IMR-90 (cell line): ENCODE measurements at regions not wholly inside any gene's neighbourhood (a gene's known extent, or its start where the extent isn't known, plus 50 kb on each side); places are given as distances from the start of the nearest gene placed in this dataset.

Experiments
- ATAC-seq: fragments of 200-7000 bp; cut with Tn5 transposase; 2 replicates; pipeline ENCODE4 v1.9.1; 2020; ENCODE audit warnings: low read depth, mild to moderate bottlenecking, moderate library complexity
- BruUV-seq: library from RNA; stranded (reverse); fragments of 400-500 nt; replicated peaks from 2 replicates; lab custom pipeline; 2021; lab: Mats Ljungman, UMichigan
- CTCF ChIA-PET: fragments of 300-600 bp; formaldehyde crosslinking; extraction: SDS; loops from one replicate; lab custom pipeline; 2021; ENCODE audit warnings: antibody characterized with exemption; lab: Yijun Ruan, JAX
- POLR2A ChIA-PET: fragments of 300-600 bp; sonication (Branson Sonifier 250); formaldehyde crosslinking; loops from one replicate; lab custom pipeline; 2022; ENCODE audit warnings: antibody characterized with exemption; ENCODE audit not compliant: unreplicated experiment; lab: Charles Lee
- DNase-seq: peaks from one replicate; pipeline ENCODE4 v3.0.0; 2013
- H2AFZ ChIP-seq: replicated peaks from 2 replicates; pipeline ENCODE3; 2013; ENCODE audit warnings: low read length, mild to moderate bottlenecking; ENCODE audit not compliant: poor library complexity
- H2AK5ac ChIP-seq: 2 replicates; pipeline ENCODE4 v1.6.1; 2013; ENCODE audit warnings: low read depth, low read length, inconsistent platforms
- H2AK9ac ChIP-seq: replicated peaks from 2 replicates; pipeline ENCODE3; 2013; ENCODE audit warnings: mild to moderate bottlenecking, low read depth, low read length, moderate library complexity; ENCODE audit not compliant: poor library complexity
- H2BK120ac ChIP-seq: 2 replicates; pipeline ENCODE4 v1.6.1; 2013; ENCODE audit warnings: low read depth, low read length, inconsistent platforms
- H2BK15ac ChIP-seq: 3 replicates; pipeline ENCODE4 v1.6.1; 2013; ENCODE audit warnings: low read depth, low read length, inconsistent platforms
- H2BK20ac ChIP-seq: 2 replicates; pipeline ENCODE4 v1.6.1; 2013; ENCODE audit warnings: low read depth, mild to moderate bottlenecking, inconsistent platforms, low read length, moderate library complexity
- H2BK5ac ChIP-seq: 2 replicates; pipeline ENCODE4 v1.6.1; 2013; ENCODE audit warnings: mild to moderate bottlenecking, low read depth, low read length, inconsistent platforms; ENCODE audit not compliant: poor library complexity, severe bottlenecking
- H3K14ac ChIP-seq: replicated peaks from 2 replicates; pipeline ENCODE4 v1.6.1; 2013; ENCODE audit warnings: low read depth, low read length, inconsistent platforms
- H3K18ac ChIP-seq: 2 replicates; pipeline ENCODE4 v1.6.1; 2013; ENCODE audit warnings: low read depth, low read length, control low read depth
- H3K23ac ChIP-seq: 2 replicates; pipeline ENCODE4 v1.6.1; 2013; ENCODE audit warnings: low read depth, low read length, inconsistent platforms
- H3K27ac ChIP-seq: 2 replicates; pipeline ENCODE4 v1.5.1; 2013; ENCODE audit warnings: mild to moderate bottlenecking, control low read depth, low read length; ENCODE audit not compliant: insufficient read depth
- H3K27me3 ChIP-seq: 2 replicates; pipeline ENCODE4 v1.6.1; 2013; ENCODE audit warnings: low read length; ENCODE audit not compliant: control insufficient read depth, insufficient read depth
- H3K36me3 ChIP-seq: 2 replicates; pipeline ENCODE4 v1.6.1; 2013; ENCODE audit warnings: low read length, mixed read lengths; ENCODE audit not compliant: control insufficient read depth, insufficient read depth
- H3K4ac ChIP-seq: 2 replicates; pipeline ENCODE4 v1.6.1; 2013; ENCODE audit warnings: low read depth, low read length, inconsistent platforms
- H3K4me1 ChIP-seq: 2 replicates; pipeline ENCODE4 v1.6.1; 2013; ENCODE audit warnings: low read length, mixed read lengths; ENCODE audit not compliant: control insufficient read depth, insufficient read depth
- H3K4me2 ChIP-seq: 2 replicates; pipeline ENCODE4 v1.6.1; 2013; ENCODE audit warnings: low read depth, mild to moderate bottlenecking, control low read depth, low read length, moderate library complexity
- H3K4me3 ChIP-seq: 2 replicates; pipeline ENCODE4 v1.5.1; 2013; ENCODE audit warnings: low read depth, mild to moderate bottlenecking, control low read depth, low read length, moderate library complexity; ENCODE audit not compliant: insufficient read depth
- H3K56ac ChIP-seq: 2 replicates; pipeline ENCODE4 v1.6.1; 2013; ENCODE audit warnings: low read length, inconsistent platforms; ENCODE audit not compliant: insufficient read depth; ENCODE audit errors: extremely low read depth
- H3K79me1 ChIP-seq, 2 experiments: 2 replicates each; pipeline ENCODE4 v1.6.1; 2013; ENCODE audit warnings: low read length in 2 of 2, inconsistent platforms in 1 of 2, low read depth in 1 of 2
- H3K9ac ChIP-seq: 2 replicates; pipeline ENCODE4 v1.6.1; 2013; ENCODE audit warnings: low read depth, low read length, control low read depth
- H3K9me1 ChIP-seq: 2 replicates; pipeline ENCODE4 v1.6.1; 2013; ENCODE audit warnings: low read length, inconsistent platforms; ENCODE audit not compliant: insufficient read depth
- H3K9me3 ChIP-seq: 2 replicates; pipeline ENCODE4 v1.6.1; 2013; ENCODE audit warnings: low read length; ENCODE audit not compliant: control insufficient read depth, insufficient read depth
- H4K20me1 ChIP-seq: 2 replicates; pipeline ENCODE4 v1.6.1; 2013; ENCODE audit warnings: low read length, inconsistent platforms; ENCODE audit not compliant: insufficient read depth
- H4K5ac ChIP-seq: 2 replicates; pipeline ENCODE4 v1.6.1; 2013; ENCODE audit warnings: mild to moderate bottlenecking, low read depth, low read length, control low read depth
- H4K8ac ChIP-seq, 2 experiments: 2 replicates each; pipeline ENCODE4 v1.6.1; 2013; ENCODE audit warnings: low read depth in 2 of 2, low read length in 2 of 2, control low read depth in 1 of 2, inconsistent platforms in 1 of 2
- H4K91ac ChIP-seq: 2 replicates; pipeline ENCODE4 v1.6.1; 2013; ENCODE audit warnings: low read depth, low read length, inconsistent platforms; ENCODE audit not compliant: insufficient read depth
- BHLHE40 ChIP-seq: fragments of 150-350 bp; IDR thresholded peaks from 2 replicates; pipeline ENCODE4 v1.6.1; 2016; ENCODE audit warnings: mild to moderate bottlenecking, low read depth, low read length
- CEBPB ChIP-seq: IDR thresholded peaks from 2 replicates; pipeline ENCODE4 v1.6.1; 2012; ENCODE audit warnings: low read depth, low read length, improper control_type of control experiment
- CHD1 ChIP-seq: IDR thresholded peaks from 2 replicates; pipeline ENCODE4 v1.6.1; 2012; ENCODE audit warnings: low read depth, low read length, improper control_type of control experiment
- FOS ChIP-seq: fragments of 150-350 bp; IDR thresholded peaks from 2 replicates; pipeline ENCODE4 v1.6.1; 2016; ENCODE audit warnings: low read depth, low read length
- MAFK ChIP-seq: IDR thresholded peaks from 2 replicates; pipeline ENCODE4 v1.6.1; 2012; ENCODE audit warnings: low read depth, low read length, improper control_type of control experiment
- MAZ ChIP-seq: IDR thresholded peaks from 2 replicates; pipeline ENCODE4 v1.6.1; 2012; ENCODE audit warnings: low read depth, mild to moderate bottlenecking, low read length, improper control_type of control experiment, moderate library complexity, borderline replicate concordance
- MXI1 ChIP-seq: IDR thresholded peaks from 2 replicates; pipeline ENCODE4 v1.6.1; 2012; ENCODE audit warnings: low read depth, mild to moderate bottlenecking, low read length, moderate library complexity, borderline replicate concordance
- NFE2L2 ChIP-seq: fragments of 150-350 bp; IDR thresholded peaks from 2 replicates; pipeline ENCODE4 v1.6.1; 2016; ENCODE audit warnings: low read depth, mild to moderate bottlenecking, low read length
- POLR2A ChIP-seq: IDR thresholded peaks from 2 replicates; pipeline ENCODE4 v1.6.1; 2012; ENCODE audit warnings: mild to moderate bottlenecking, low read depth, low read length
- RAD21 ChIP-seq: IDR thresholded peaks from 2 replicates; pipeline ENCODE4 v1.6.1; 2012; ENCODE audit warnings: low read length, improper control_type of control experiment
- RCOR1 ChIP-seq: IDR thresholded peaks from 2 replicates; pipeline ENCODE4 v1.6.1; 2012; ENCODE audit warnings: mild to moderate bottlenecking, low read length, improper control_type of control experiment; ENCODE audit not compliant: insufficient replicate concordance
- RFX5 ChIP-seq: IDR thresholded peaks from 2 replicates; pipeline ENCODE4 v1.8.0; 2012; ENCODE audit warnings: low read depth, mild to moderate bottlenecking, low read length, moderate library complexity
- SMC3 ChIP-seq: fragments of 150-350 bp; IDR thresholded peaks from 2 replicates; pipeline ENCODE4 v1.6.1; 2016; ENCODE audit warnings: low read depth, mild to moderate bottlenecking, antibody characterized with exemption, low read length, moderate library complexity
- WGBS, 2 experiments: methylation state at CpG; one replicate each; pipeline versions ENCODE4 v1.1.5 to v1.1.7; 2013; ENCODE audit warnings: missing lambda C conversion rate in 2 of 2; ENCODE audit not compliant: insufficient read length in 1 of 2; ENCODE audit errors: extremely low coverage in 2 of 2; 5-methylcytosine and 5-hydroxymethylcytosine counted together
- dilution Hi-C: fragments of 300-500 bp; cut with HindIII; formaldehyde crosslinking; loops from one replicate; pipeline ENCODE4 v1.14.3; 2018; ENCODE audit warnings: low sequenced_read_pairs; ENCODE audit not compliant: unreplicated experiment
- in situ Hi-C: fragments of 300-500 bp; cut with MboI; formaldehyde crosslinking; loops from 3 replicates; pipeline ENCODE4 v1.14.3; 2019; ENCODE audit warnings: low sequenced_read_pairs, inconsistent platforms, mixed read lengths
- intact Hi-C: fragments of 100-400 bp; cut with micrococcal nuclease; formaldehyde crosslinking; loops from 2 replicates; pipeline ENCODE4 v1.10.0; 2022
- TF ChIP-seq, protein P1 (sequence below): conservative IDR thresholded peaks from 2 replicates; pipeline ENCODE4 v1.5.1; 2012; ENCODE audit warnings: mild to moderate bottlenecking, low read depth, low read length, improper control_type of control experiment
- TF ChIP-seq, protein P2 (sequence below): fragments of 150-350 bp; IDR thresholded peaks from 2 replicates; pipeline ENCODE4 v1.6.1; 2016; ENCODE audit warnings: low read depth, mild to moderate bottlenecking, low read length, moderate library complexity, borderline replicate concordance
- TF ChIP-seq, protein P3 (sequence below): fragments of 150-350 bp; IDR thresholded peaks from 2 replicates; pipeline ENCODE4 v1.6.1; 2017; ENCODE audit warnings: mild to moderate bottlenecking, antibody characterized with exemption, low read length, low read depth

DNA sequence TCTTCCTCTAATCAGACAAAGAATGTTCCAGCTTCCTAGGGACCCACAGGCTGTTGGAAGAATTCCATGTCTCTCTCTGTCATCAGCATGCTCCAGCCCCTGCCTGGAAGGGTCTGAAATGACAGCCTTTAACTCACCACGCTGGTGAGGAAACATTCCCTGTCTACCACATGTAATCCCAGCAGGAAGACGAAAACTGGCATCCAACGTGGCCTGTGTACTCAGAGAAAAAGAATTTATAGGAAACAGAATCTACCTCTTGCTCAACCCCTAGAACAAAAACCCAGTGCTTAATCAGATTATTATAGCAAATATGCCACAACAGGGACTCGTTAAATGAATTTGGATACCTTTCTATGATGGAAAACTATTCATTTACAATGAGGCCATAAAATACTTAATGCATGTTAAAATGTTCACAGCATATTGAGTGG, 147.3 kb upstream of the FOXF1 start:
- H3K14ac ChIP-seq: peak overlapping the region; percentile 81; the same call in 1 of the 2 replicates
- H3K4ac ChIP-seq: peak overlapping the region; percentile 94; the same call in 1 of the 2 replicates
- H3K27me3 ChIP-seq: no peaks in the 10 kb centered on the region
- H3K4me1 ChIP-seq: peaks cover 30% of the 10 kb centered on the region
- peak overlapping the region; percentile 37 for H3K9ac ChIP-seq
- H3K4me2 ChIP-seq: peak overlapping the region; percentile 38; the same call in 1 of the 2 replicates
- no peak overlapping the region for H3K4me3 ChIP-seq
- H3K9me3 ChIP-seq: no peaks in the 10 kb centered on the region
- intact Hi-C loops (loop anchor here (1.0 to 10.0 kb wide), 4 partner anchors 24 to 288 kb away; no protein-coding TSS in a partner anchor), dilution Hi-C loops (no loop called here), in situ Hi-C loops (no loop called here)
- H3K79me1 ChIP-seq: peaks cover 0 to 25% of the 10 kb centered on the region in 2 experiments; a peak in 2 of 4 replicates
- peak overlapping the region; percentile 81 for H3K27ac ChIP-seq
- no peaks in the 10 kb centered on the region for H3K36me3 ChIP-seq
- no peaks in the 10 kb centered on the region for H4K20me1 ChIP-seq
- H4K91ac ChIP-seq: peak overlapping the region; percentile 90
- peak overlapping the region; percentile 80 for H3K18ac ChIP-seq
- peak overlapping the region; percentile 86 for H3K23ac ChIP-seq
- H2AK5ac ChIP-seq: peak overlapping the region; percentile 91; the same call in 1 of the 2 replicates
- ATAC-seq: peak; percentile 81
- H2AFZ ChIP-seq: no peak overlapping the region
- H4K5ac ChIP-seq: peak overlapping the region; percentile 39
- H2BK120ac ChIP-seq: peak overlapping the region; percentile 97
- peak overlapping the region; percentile 79 for H3K56ac ChIP-seq
- peak overlapping the region; percentile 86 for H2AK9ac ChIP-seq
- peak overlapping the region; percentile 99 for H2BK20ac ChIP-seq
- no TSS peak for BruUV-seq
- peak overlapping the region; percentile 11 to 86; a peak in 3 of 4 replicates for H4K8ac ChIP-seq
- peak; percentile 98 for DNase-seq
- peak overlapping the region; percentile 87 for H2BK5ac ChIP-seq
- peaks cover 23% of the 10 kb centered on the region for H3K9me1 ChIP-seq
- ChIA-PET CTCF (no interaction called here), POLR2A (no interaction called here)
- no CpG with 5 or more reads among the region's 4 CpGs for WGBS, 2 experiments
- H2BK15ac ChIP-seq: peak overlapping the region; percentile 60; the same call in 1 of the 3 replicates
- TF ChIP-seq CHD1 (no peak), FOS (peak; percentile 50; the same call in 1 of the 2 replicates), POLR2A (no peak), RAD21 (peak; percentile 39), SMC3 (peak; percentile 26; the same call in 1 of the 2 replicates), MAFK (no peak), RFX5 (no peak), RCOR1 (no peak), NFE2L2 (no peak), MAZ (peak; percentile 52; the same call in 1 of the 2 replicates), MXI1 (peak; percentile 99), CEBPB (peak; percentile 97), BHLHE40 (peak; percentile 50; the same call in 1 of the 2 replicates)
- TF ChIP-seq, protein P1, sequence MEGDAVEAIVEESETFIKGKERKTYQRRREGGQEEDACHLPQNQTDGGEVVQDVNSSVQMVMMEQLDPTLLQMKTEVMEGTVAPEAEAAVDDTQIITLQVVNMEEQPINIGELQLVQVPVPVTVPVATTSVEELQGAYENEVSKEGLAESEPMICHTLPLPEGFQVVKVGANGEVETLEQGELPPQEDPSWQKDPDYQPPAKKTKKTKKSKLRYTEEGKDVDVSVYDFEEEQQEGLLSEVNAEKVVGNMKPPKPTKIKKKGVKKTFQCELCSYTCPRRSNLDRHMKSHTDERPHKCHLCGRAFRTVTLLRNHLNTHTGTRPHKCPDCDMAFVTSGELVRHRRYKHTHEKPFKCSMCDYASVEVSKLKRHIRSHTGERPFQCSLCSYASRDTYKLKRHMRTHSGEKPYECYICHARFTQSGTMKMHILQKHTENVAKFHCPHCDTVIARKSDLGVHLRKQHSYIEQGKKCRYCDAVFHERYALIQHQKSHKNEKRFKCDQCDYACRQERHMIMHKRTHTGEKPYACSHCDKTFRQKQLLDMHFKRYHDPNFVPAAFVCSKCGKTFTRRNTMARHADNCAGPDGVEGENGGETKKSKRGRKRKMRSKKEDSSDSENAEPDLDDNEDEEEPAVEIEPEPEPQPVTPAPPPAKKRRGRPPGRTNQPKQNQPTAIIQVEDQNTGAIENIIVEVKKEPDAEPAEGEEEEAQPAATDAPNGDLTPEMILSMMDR: 0 out of 2 replicates have a peak, but pooled peaks have one; percentile 11
- TF ChIP-seq, protein P2, sequence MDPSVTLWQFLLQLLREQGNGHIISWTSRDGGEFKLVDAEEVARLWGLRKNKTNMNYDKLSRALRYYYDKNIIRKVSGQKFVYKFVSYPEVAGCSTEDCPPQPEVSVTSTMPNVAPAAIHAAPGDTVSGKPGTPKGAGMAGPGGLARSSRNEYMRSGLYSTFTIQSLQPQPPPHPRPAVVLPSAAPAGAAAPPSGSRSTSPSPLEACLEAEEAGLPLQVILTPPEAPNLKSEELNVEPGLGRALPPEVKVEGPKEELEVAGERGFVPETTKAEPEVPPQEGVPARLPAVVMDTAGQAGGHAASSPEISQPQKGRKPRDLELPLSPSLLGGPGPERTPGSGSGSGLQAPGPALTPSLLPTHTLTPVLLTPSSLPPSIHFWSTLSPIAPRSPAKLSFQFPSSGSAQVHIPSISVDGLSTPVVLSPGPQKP: no peak
- TF ChIP-seq, protein P3, sequence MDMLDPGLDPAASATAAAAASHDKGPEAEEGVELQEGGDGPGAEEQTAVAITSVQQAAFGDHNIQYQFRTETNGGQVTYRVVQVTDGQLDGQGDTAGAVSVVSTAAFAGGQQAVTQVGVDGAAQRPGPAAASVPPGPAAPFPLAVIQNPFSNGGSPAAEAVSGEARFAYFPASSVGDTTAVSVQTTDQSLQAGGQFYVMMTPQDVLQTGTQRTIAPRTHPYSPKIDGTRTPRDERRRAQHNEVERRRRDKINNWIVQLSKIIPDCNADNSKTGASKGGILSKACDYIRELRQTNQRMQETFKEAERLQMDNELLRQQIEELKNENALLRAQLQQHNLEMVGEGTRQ: no peak
